ENCODE measurements at regions not wholly inside any gene's neighbourhood (a gene's known extent, or its start where the extent isn't known, plus 50 kb on each side); places are given as distances from the start of the nearest gene placed in this dataset.
A peak's percentile ranks its signal among the peaks of the same experiment; 100 is the strongest.
"Not testable (repeated sequence)": the region's sequence is repeated elsewhere in the genome, so short reads cannot be mapped to it uniquely, and the experiment has no call there.

- no peak for TF ChIP-seq CTCF (IDR thresholded peaks at IDR 0.05)
- DNase-seq: no peak
- no peak overlapping the region for H3K27ac ChIP-seq
- no peaks in the 10 kb centered on the region for H3K9me3 ChIP-seq
- no peak overlapping the region for H3K4me3 ChIP-seq
- intact Hi-C loops (cut with DNase I): no loop called here
- H3K4me1 ChIP-seq: peaks cover 0 to 19% (median 0%) of the 10 kb centered on the region in 9 donors
- no peaks in the 10 kb centered on the region for H3K36me3 ChIP-seq
- no peaks in the 10 kb centered on the region for H3K27me3 ChIP-seq
- 91 to 100% methylated on average over 1 of the region's 1 CpG for WGBS, 2 donors
- ATAC-seq: no peak
Measured at GRCh38 chr11:72521664-72522063, 87.3 kb upstream of the CLPB start.

GRCh38 chr11:72520815-72521214, 86.5 kb upstream of the CLPB start:
- no peak for TF ChIP-seq CTCF (IDR thresholded peaks at IDR 0.05)
- DNase-seq (no peak), ATAC-seq (no peak)
- Histone ChIP-seq H3K36me3 (no peaks in the 10 kb centered on the region), H3K27ac (no peak overlapping the region), H3K27me3 (no peaks in the 10 kb centered on the region), H3K9me3 (no peaks in the 10 kb centered on the region), H3K4me1 (peaks cover 0 to 19% (median 0%) of the 10 kb centered on the region in 9 donors), H3K4me3 (no peak overlapping the region)
- intact Hi-C loops (cut with DNase I): no loop called here
- WGBS, 2 donors: 88 to 90% methylated on average over 5 of the region's 5 CpGs

GRCh38 chr11:72519882-72520281, 85.6 kb upstream of the CLPB start:
- 90 to 91% methylated on average over 2 of the region's 2 CpGs for WGBS, 2 donors
- H3K9me3 ChIP-seq; H3K36me3 ChIP-seq; DNase-seq; intact Hi-C loops (cut with DNase I); H3K27me3 ChIP-seq: not testable (repeated sequence)
- H3K27ac ChIP-seq: peak overlapping the region in 1 of 10 donors; percentile 42
- H3K4me1 ChIP-seq: peaks cover 0 to 19% (median 0%) of the 10 kb centered on the region in 9 donors
- H3K4me3 ChIP-seq: peak overlapping the region in 3 of 10 donors; percentile 11 to 39 (median 33)
- ATAC-seq: peak in 1 of 8 donors; percentile 14

- Histone ChIP-seq H3K36me3 (no peaks in the 10 kb centered on the region), H3K4me1 (peaks cover 0 to 19% (median 0%) of the 10 kb centered on the region in 9 donors), H3K4me3 (peak overlapping the region in 5 of 10 donors; percentile 11 to 39 (median 25)), H3K27me3 (no peaks in the 10 kb centered on the region), H3K27ac (peak overlapping the region in 2 of 10 donors; percentile 19 to 42), H3K9me3 (peaks cover 0 to 12% (median 0%) of the 10 kb centered on the region in 11 donors)
- DNase-seq: no peak
- no peak for TF ChIP-seq CTCF (IDR thresholded peaks at IDR 0.05)
- peak in 3 of 8 donors; percentile 17 to 51 (median 46) for ATAC-seq
- WGBS, 2 donors: 52 to 53% methylated on average over 8 of the region's 8 CpGs
- intact Hi-C loops (cut with DNase I): no loop called here
Measured at GRCh38 chr11:72519220-72519881, 85.0 kb upstream of the CLPB start.

GRCh38 chr11:72514331-72514730, 80.0 kb upstream of the CLPB start:
- Histone ChIP-seq H3K27ac (no peak overlapping the region), H3K4me1 (peaks cover 0 to 8% (median 0%) of the 10 kb centered on the region in 9 donors), H3K27me3 (no peaks in the 10 kb centered on the region), H3K4me3 (no peak overlapping the region), H3K9me3 (peaks cover 0 to 41% (median 13%) of the 10 kb centered on the region in 11 donors), H3K36me3 (no peaks in the 10 kb centered on the region)
- DNase-seq (no peak), ATAC-seq (no peak)
- no peak for TF ChIP-seq CTCF (IDR thresholded peaks at IDR 0.05)
- intact Hi-C loops (cut with DNase I): no loop called here
- 72 to 74% methylated on average over 3 of the region's 3 CpGs for WGBS, 2 donors
